Neutrophil (primary cell): ENCODE measurements at regions not wholly inside any gene's neighbourhood (a gene's known extent, or its start where the extent isn't known, plus 50 kb on each side); places are given as distances from the start of the nearest gene placed in this dataset.

Source experiments
- H3K27ac ChIP-seq: fragments of 200-600 bp; sonication (generic); 2 replicates; pipeline ENCODE4 v1.5.1; 2016; ENCODE audit warnings: mild to moderate bottlenecking, moderate library complexity
- H3K27me3 ChIP-seq: fragments of 200-600 bp; sonication (generic); 2 replicates; pipeline ENCODE4 v1.6.0; 2016; ENCODE audit warnings: mild to moderate bottlenecking
- H3K36me3 ChIP-seq: fragments of 200-600 bp; sonication (generic); 2 replicates; pipeline ENCODE4 v1.5.1; 2017
- H3K4me1 ChIP-seq, 2 experiments: fragments of 200-600 bp in 1 of 2; sonication (generic) in 1 of 2; 1 replicate in 1 of 2; 2 replicates in 1 of 2; pipeline versions ENCODE4 v1.5.1 to v1.6.1; 2013 to 2016; ENCODE audit warnings: low read depth in 1 of 2, low read length in 1 of 2, mild to moderate bottlenecking in 1 of 2, moderate library complexity in 1 of 2; ENCODE audit not compliant: control insufficient read depth in 1 of 2, insufficient read depth in 1 of 2
- H3K4me3 ChIP-seq, 2 experiments: fragments of 200-600 bp in 1 of 2; sonication (generic) in 1 of 2; 1 replicate in 1 of 2; 2 replicates in 1 of 2; pipeline ENCODE4 v1.5.1; 2013 to 2016; ENCODE audit warnings: low read depth in 1 of 2, low read length in 1 of 2, mild to moderate bottlenecking in 1 of 2, moderate library complexity in 1 of 2
- H3K9me3 ChIP-seq: fragments of 200-600 bp; sonication (generic); 2 replicates; pipeline ENCODE4 v1.5.1; 2016
- TF ChIP-seq, protein P1 (sequence below): fragments of 200-600 bp; sonication (generic); IDR thresholded peaks from 2 replicates; pipeline ENCODE4 v1.5.1; 2016; ENCODE audit warnings: antibody characterized with exemption

DNA sequence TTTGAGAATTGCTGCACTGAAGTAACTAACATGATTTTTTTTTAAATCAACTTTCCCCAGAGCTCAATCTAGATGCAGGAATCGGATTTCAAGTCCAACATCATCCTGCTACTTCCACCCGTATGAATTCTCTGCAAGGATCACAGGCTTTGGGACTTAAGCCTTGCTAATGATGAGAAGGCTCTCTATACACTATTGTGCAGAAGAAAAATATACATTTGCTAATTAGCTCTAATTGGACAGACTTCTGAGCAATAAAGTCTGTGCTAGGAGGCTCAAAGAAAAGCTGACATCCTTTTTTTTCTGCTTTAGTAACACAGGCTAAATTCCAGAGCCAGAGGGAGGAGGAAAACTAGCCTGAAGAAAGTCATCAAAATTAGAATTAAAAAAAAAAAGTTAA, 433.6 kb downstream of the PMP22 start:
- no peaks in the 10 kb centered on the region for H3K36me3 ChIP-seq
- no peaks in the 10 kb centered on the region for H3K27me3 ChIP-seq
- no peak overlapping the region for H3K27ac ChIP-seq
- H3K4me3 ChIP-seq, result no peak overlapping the region
- H3K9me3 ChIP-seq, result no peaks in the 10 kb centered on the region
- peaks cover 4 to 5% of the 10 kb centered on the region in 2 experiments for H3K4me1 ChIP-seq
- TF ChIP-seq, protein P1, sequence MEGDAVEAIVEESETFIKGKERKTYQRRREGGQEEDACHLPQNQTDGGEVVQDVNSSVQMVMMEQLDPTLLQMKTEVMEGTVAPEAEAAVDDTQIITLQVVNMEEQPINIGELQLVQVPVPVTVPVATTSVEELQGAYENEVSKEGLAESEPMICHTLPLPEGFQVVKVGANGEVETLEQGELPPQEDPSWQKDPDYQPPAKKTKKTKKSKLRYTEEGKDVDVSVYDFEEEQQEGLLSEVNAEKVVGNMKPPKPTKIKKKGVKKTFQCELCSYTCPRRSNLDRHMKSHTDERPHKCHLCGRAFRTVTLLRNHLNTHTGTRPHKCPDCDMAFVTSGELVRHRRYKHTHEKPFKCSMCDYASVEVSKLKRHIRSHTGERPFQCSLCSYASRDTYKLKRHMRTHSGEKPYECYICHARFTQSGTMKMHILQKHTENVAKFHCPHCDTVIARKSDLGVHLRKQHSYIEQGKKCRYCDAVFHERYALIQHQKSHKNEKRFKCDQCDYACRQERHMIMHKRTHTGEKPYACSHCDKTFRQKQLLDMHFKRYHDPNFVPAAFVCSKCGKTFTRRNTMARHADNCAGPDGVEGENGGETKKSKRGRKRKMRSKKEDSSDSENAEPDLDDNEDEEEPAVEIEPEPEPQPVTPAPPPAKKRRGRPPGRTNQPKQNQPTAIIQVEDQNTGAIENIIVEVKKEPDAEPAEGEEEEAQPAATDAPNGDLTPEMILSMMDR, result no peak

DNA sequence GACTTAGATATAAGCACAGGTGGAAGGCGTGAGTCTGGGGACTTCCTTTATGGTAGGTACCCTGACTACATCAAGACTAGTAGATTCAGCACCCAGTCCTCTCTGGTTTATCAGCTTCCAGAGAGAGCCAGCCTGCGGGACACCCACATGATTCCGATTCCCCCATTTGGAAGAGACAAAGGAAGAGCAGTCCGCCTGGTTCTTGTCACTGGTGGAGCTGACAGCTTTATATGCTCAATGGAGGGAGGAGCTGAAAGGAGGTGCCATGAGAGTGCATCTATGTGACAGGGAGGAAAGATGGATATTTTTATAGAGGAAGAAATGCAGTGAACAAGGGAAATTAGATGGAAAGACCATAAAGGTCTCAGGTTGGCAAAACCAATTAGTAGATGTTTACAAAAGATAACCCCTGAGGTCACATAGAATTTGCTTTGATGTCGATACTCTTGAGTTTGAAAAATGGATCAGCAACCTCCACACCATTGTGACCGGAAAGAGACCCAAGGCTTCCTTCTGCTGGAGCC, 437.7 kb downstream of the PMP22 start:
- H3K4me3 ChIP-seq, result no peak overlapping the region
- no peak overlapping the region for H3K27ac ChIP-seq
- TF ChIP-seq, protein P1, result no peak
- H3K4me1 ChIP-seq, result no peaks in the 10 kb centered on the region
- H3K36me3 ChIP-seq, result no peaks in the 10 kb centered on the region
- no peaks in the 10 kb centered on the region for H3K9me3 ChIP-seq
- H3K27me3 ChIP-seq, result no peaks in the 10 kb centered on the region

- H3K4me3 ChIP-seq, result no peak overlapping the region
- H3K27me3 ChIP-seq, result no peaks in the 10 kb centered on the region
- TF ChIP-seq, protein P1, result no peak
- H3K4me1 ChIP-seq, result no peaks in the 10 kb centered on the region
- H3K36me3 ChIP-seq, result no peaks in the 10 kb centered on the region
- H3K9me3 ChIP-seq, result no peaks in the 10 kb centered on the region
- H3K27ac ChIP-seq, result no peak overlapping the region
These were observed 438.8 kb downstream of the PMP22 start for GRCh38 chr17:14826358-14826757.

DNA sequence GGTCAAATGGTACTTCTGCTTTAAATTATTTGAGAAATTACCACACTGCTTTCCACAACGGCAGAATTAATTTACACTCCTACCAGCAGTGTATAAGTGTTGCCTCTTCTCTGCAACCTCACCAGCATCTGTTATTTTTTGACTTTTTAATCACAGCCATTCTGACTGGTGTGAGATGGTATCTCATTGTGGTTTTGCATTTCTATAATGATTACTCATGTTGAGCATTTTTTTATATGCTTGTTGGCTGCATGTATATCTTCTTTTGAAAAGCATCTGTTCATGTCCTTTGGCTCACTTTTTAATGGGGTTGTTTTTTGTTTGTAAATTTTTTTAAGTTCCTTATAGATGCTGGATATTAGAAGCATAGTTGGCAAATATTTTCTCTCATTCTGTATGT, 446.7 kb downstream of the PMP22 start:
- no peaks in the 10 kb centered on the region for H3K27me3 ChIP-seq
- no peaks in the 10 kb centered on the region for H3K9me3 ChIP-seq
- TF ChIP-seq, protein P1, result no peak
- H3K36me3 ChIP-seq, result no peaks in the 10 kb centered on the region
- no peaks in the 10 kb centered on the region for H3K4me1 ChIP-seq
- H3K4me3 ChIP-seq, result no peak overlapping the region
- no peak overlapping the region for H3K27ac ChIP-seq

- Histone ChIP-seq H3K27ac (no peak overlapping the region), H3K9me3 (no peaks in the 10 kb centered on the region), H3K36me3 (no peaks in the 10 kb centered on the region), H3K4me1 (no peaks in the 10 kb centered on the region), H3K4me3 (no peak overlapping the region), H3K27me3 (no peaks in the 10 kb centered on the region)
- TF ChIP-seq, protein P1, result no peak
These were observed 450.0 kb downstream of the PMP22 start for GRCh38 chr17:14815079-14815478.
